ENCODE measurements at regions not wholly inside any gene's neighbourhood (a gene's known extent, or its start where the extent isn't known, plus 50 kb on each side); places are given as distances from the start of the nearest gene placed in this dataset.

DNA sequence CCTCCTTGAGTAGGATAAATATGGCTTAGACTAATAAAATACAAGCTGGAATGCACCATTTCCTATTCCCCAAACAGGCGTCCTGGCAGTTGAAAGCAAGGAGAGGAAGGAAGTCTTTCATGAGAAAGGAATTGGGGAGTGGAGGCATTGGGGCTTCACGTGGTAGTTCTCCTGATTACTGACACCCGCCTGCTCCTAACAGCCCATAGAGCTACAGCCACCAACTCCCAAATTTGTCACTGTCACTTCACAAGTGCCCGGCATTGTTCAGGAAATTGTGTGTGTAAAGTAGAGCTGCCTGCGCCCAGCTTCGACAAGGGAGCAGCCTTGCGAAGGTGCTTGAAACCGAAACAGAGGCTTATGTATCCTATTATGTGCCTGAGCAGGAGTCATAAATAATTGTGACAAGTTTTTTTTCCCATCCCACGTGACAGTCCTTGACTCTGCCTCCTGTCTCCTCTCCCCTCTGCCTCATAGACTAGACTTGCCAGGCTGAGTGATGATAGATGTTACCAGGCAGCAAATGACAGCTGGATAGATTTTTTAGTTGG, 301.7 kb upstream of the ZFP64 start:
- ChIA-PET CTCF (no interaction called here), POLR2A (no interaction called here)
- H3K4me3 ChIP-seq (ENCODE audit: control extremely low read depth in 1 of 5, extremely low read depth in 1 of 5, insufficient read depth in 1 of 5, low read depth in 2 of 5, low read length in 4 of 5) = no peak overlapping the region
- no peak overlapping the region for H3K27ac Mint-ChIP-seq
- no peak overlapping the region for H3K27ac ChIP-seq (ENCODE audit: low read length in 2 of 2)
- H3K4me2 ChIP-seq (replicated peaks; ENCODE audit: low read depth, low read length, poor library complexity, severe bottlenecking) = no peak overlapping the region
- no peaks in the 10 kb centered on the region for H3K79me2 ChIP-seq (ENCODE audit: control insufficient read depth, insufficient read depth, low read length)
- H2AFZ ChIP-seq (ENCODE audit: insufficient read depth, low read depth, low read length, poor library complexity, severe bottlenecking) = no peak overlapping the region
- no peaks in the 10 kb centered on the region for H3K36me3 ChIP-seq (replicated peaks in 1 of 2; ENCODE audit: control extremely low read depth in 1 of 2, control insufficient read depth in 1 of 2, extremely low read depth in 1 of 2, insufficient read depth in 2 of 2, low read length in 1 of 2)
- TF ChIP-seq, protein P1, sequence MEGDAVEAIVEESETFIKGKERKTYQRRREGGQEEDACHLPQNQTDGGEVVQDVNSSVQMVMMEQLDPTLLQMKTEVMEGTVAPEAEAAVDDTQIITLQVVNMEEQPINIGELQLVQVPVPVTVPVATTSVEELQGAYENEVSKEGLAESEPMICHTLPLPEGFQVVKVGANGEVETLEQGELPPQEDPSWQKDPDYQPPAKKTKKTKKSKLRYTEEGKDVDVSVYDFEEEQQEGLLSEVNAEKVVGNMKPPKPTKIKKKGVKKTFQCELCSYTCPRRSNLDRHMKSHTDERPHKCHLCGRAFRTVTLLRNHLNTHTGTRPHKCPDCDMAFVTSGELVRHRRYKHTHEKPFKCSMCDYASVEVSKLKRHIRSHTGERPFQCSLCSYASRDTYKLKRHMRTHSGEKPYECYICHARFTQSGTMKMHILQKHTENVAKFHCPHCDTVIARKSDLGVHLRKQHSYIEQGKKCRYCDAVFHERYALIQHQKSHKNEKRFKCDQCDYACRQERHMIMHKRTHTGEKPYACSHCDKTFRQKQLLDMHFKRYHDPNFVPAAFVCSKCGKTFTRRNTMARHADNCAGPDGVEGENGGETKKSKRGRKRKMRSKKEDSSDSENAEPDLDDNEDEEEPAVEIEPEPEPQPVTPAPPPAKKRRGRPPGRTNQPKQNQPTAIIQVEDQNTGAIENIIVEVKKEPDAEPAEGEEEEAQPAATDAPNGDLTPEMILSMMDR (IDR thresholded peaks at IDR 0.05) = no peak
- no peak for TF ChIP-seq EZH2 (IDR thresholded peaks at IDR 0.05; ENCODE audit: borderline replicate concordance, insufficient read depth, low read depth, low read length, poor library complexity, severe bottlenecking)
- no peaks in the 10 kb centered on the region for H3K4me1 Mint-ChIP-seq
- DNase-seq (no peak), ATAC-seq (ENCODE audit: low read depth) (no peak)
- no peak overlapping the region for H3K9ac ChIP-seq (ENCODE audit: low read length)
- H3K27me3 ChIP-seq (replicated peaks in 1 of 4; ENCODE audit: control extremely low read depth in 1 of 4, control insufficient read depth in 3 of 4, insufficient read depth in 4 of 4, low read length in 3 of 4) = peaks cover 0 to 3% (median 1%) of the 10 kb centered on the region in 4 experiments
- H3K9me3 ChIP-seq (ENCODE audit: control extremely low read depth in 1 of 3, control insufficient read depth in 2 of 3, insufficient read depth in 1 of 3, low read length in 2 of 3) = no peaks in the 10 kb centered on the region
- H3K27me3 Mint-ChIP-seq = peaks cover 37% of the 10 kb centered on the region
- no peaks in the 10 kb centered on the region for H4K20me1 ChIP-seq (ENCODE audit: control insufficient read depth, insufficient read depth, low read length, poor library complexity, severe bottlenecking)
- H3K4me1 ChIP-seq (ENCODE audit: control insufficient read depth in 2 of 2, insufficient read depth in 2 of 2, low read length in 2 of 2) = no peaks in the 10 kb centered on the region
- no peak overlapping the region for H3K4me3 Mint-ChIP-seq
- 16% methylated on average over 4 of the region's 9 CpGs for WGBS (ENCODE audit: insufficient coverage)
- intact Hi-C loops (cut with micrococcal nuclease) = no loop called here
- no peaks in the 10 kb centered on the region for H3K9me3 Mint-ChIP-seq (ENCODE audit: insufficient read depth)

- Histone ChIP-seq H4K20me1 (ENCODE audit: control insufficient read depth, insufficient read depth, low read length, poor library complexity, severe bottlenecking) (no peaks in the 10 kb centered on the region), H3K4me1 (ENCODE audit: control insufficient read depth in 2 of 2, insufficient read depth in 2 of 2, low read length in 2 of 2) (no peaks in the 10 kb centered on the region), H3K36me3 (replicated peaks in 1 of 2; ENCODE audit: control extremely low read depth in 1 of 2, control insufficient read depth in 1 of 2, extremely low read depth in 1 of 2, insufficient read depth in 2 of 2, low read length in 1 of 2) (no peaks in the 10 kb centered on the region), H3K27ac (ENCODE audit: low read length in 2 of 2) (no peak overlapping the region), H2AFZ (ENCODE audit: insufficient read depth, low read depth, low read length, poor library complexity, severe bottlenecking) (no peak overlapping the region), H3K9me3 (ENCODE audit: control extremely low read depth in 1 of 3, control insufficient read depth in 2 of 3, insufficient read depth in 1 of 3, low read length in 2 of 3) (no peaks in the 10 kb centered on the region), H3K4me3 (ENCODE audit: control extremely low read depth in 1 of 5, extremely low read depth in 1 of 5, insufficient read depth in 1 of 5, low read depth in 2 of 5, low read length in 4 of 5) (no peak overlapping the region), H3K27me3 (replicated peaks in 1 of 4; ENCODE audit: control extremely low read depth in 1 of 4, control insufficient read depth in 3 of 4, insufficient read depth in 4 of 4, low read length in 3 of 4) (peaks cover 0 to 3% (median 1%) of the 10 kb centered on the region in 4 experiments), H3K79me2 (ENCODE audit: control insufficient read depth, insufficient read depth, low read length) (no peaks in the 10 kb centered on the region), H3K9ac (ENCODE audit: low read length) (no peak overlapping the region), H3K4me2 (replicated peaks; ENCODE audit: low read depth, low read length, poor library complexity, severe bottlenecking) (no peak overlapping the region)
- DNase-seq (no peak), ATAC-seq (ENCODE audit: low read depth) (no peak)
- Mint-ChIP-seq H3K9me3 (ENCODE audit: insufficient read depth) (no peaks in the 10 kb centered on the region), H3K27me3 (peaks cover 29% of the 10 kb centered on the region), H3K27ac (no peak overlapping the region), H3K4me3 (no peak overlapping the region), H3K4me1 (no peaks in the 10 kb centered on the region)
- ChIA-PET POLR2A (no interaction called here), CTCF (no interaction called here)
- intact Hi-C loops (cut with micrococcal nuclease) = no loop called here
- 94% methylated on average over 4 of the region's 10 CpGs for WGBS (ENCODE audit: insufficient coverage)
- TF ChIP-seq, protein P1 (IDR thresholded peaks at IDR 0.05) = no peak
- no peak for TF ChIP-seq EZH2 (IDR thresholded peaks at IDR 0.05; ENCODE audit: borderline replicate concordance, insufficient read depth, low read depth, low read length, poor library complexity, severe bottlenecking)
Measured at GRCh38 chr20:52490711-52491430, 299.3 kb upstream of the ZFP64 start.
